MM.1S (cell line): ENCODE measurements at regions not wholly inside any gene's neighbourhood (a gene's known extent, or its start where the extent isn't known, plus 50 kb on each side); places are given as distances from the start of the nearest gene placed in this dataset.

Experiments
- DNase-seq: peaks from one replicate; pipeline ENCODE4 v3.0.0-alpha.2; 2015
- H2AFZ ChIP-seq: fragments of 300-600 bp; sonication (generic); 2 replicates; pipeline ENCODE4 v1.6.0; 2016; ENCODE audit warnings: antibody characterized with exemption, low read length
- H3F3A ChIP-seq: fragments of 300-600 bp; sonication (generic); 2 replicates; pipeline ENCODE4 v1.6.1; 2016; ENCODE audit warnings: mild to moderate bottlenecking, antibody characterized with exemption, low read length, moderate library complexity, mixed read lengths; ENCODE audit not compliant: insufficient read depth
- H3K27ac ChIP-seq: fragments of 300-600 bp; sonication (generic); 2 replicates; pipeline ENCODE4 v1.5.1; 2016; ENCODE audit warnings: mild to moderate bottlenecking, low read length
- H3K27me3 ChIP-seq: fragments of 300-600 bp; sonication (generic); replicated peaks from 2 replicates; pipeline ENCODE4 v1.6.0; 2016; ENCODE audit warnings: low read length; ENCODE audit not compliant: insufficient read depth
- H3K36me3 ChIP-seq: fragments of 300-600 bp; sonication (generic); replicated peaks from 2 replicates; pipeline ENCODE4 v1.6.1; 2016; ENCODE audit warnings: mild to moderate bottlenecking, low read length, mixed read lengths; ENCODE audit not compliant: insufficient read depth
- H3K4me1 ChIP-seq: fragments of 300-600 bp; sonication (generic); 2 replicates; pipeline ENCODE4 v1.6.1; 2016; ENCODE audit warnings: low read length, mixed read lengths
- H3K4me2 ChIP-seq: fragments of 300-600 bp; sonication (generic); 2 replicates; pipeline ENCODE4 v1.6.0; 2016; ENCODE audit warnings: low read depth, low read length
- H3K4me3 ChIP-seq: fragments of 300-600 bp; sonication (generic); 2 replicates; pipeline ENCODE4 v1.5.1; 2016; ENCODE audit warnings: low read length, mixed read lengths
- H3K79me2 ChIP-seq: fragments of 300-600 bp; sonication (generic); 2 replicates; pipeline ENCODE4 v1.6.1; 2016; ENCODE audit warnings: mixed run types, low read length, mixed read lengths
- H3K9ac ChIP-seq: fragments of 300-600 bp; sonication (generic); 2 replicates; pipeline ENCODE4 v1.6.1; 2016; ENCODE audit warnings: low read length, mixed read lengths
- H3K9me2 ChIP-seq: fragments of 300-600 bp; sonication (generic); replicated peaks from 2 replicates; pipeline ENCODE4 v1.6.1; 2016; ENCODE audit warnings: mild to moderate bottlenecking, low read length, mixed read lengths; ENCODE audit not compliant: insufficient read depth
- H3K9me3 ChIP-seq: fragments of 300-600 bp; sonication (generic); replicated peaks from 2 replicates; pipeline ENCODE4 v1.6.1; 2016; ENCODE audit warnings: mild to moderate bottlenecking, low read length, mixed read lengths; ENCODE audit not compliant: insufficient read depth
- H4K20me1 ChIP-seq: fragments of 300-600 bp; sonication (generic); 2 replicates; pipeline ENCODE4 v1.6.1; 2016; ENCODE audit warnings: mild to moderate bottlenecking, low read length, moderate library complexity, mixed read lengths; ENCODE audit not compliant: insufficient read depth
- CTCF ChIP-seq: fragments of 300-600 bp; sonication (generic); IDR thresholded peaks from 2 replicates; pipeline ENCODE4 v1.5.1; 2016; ENCODE audit warnings: antibody characterized with exemption, low read length, mixed read lengths
- EZH2 ChIP-seq: fragments of 300-600 bp; sonication (generic); optimal IDR thresholded peaks from 2 replicates; pipeline ENCODE3; 2017; ENCODE audit warnings: low read depth, mild to moderate bottlenecking, antibody characterized with exemption, low read length, mixed read lengths
- EZH2phosphoT487 ChIP-seq: fragments of 300-600 bp; sonication (generic); IDR thresholded peaks from 2 replicates; pipeline ENCODE4 v1.6.1; 2018; ENCODE audit warnings: antibody characterized with exemption, low read length

- Histone ChIP-seq H3K27me3 (peaks cover 78% of the 10 kb centered on the region), H3K9me2 (no peaks in the 10 kb centered on the region), H3K36me3 (no peaks in the 10 kb centered on the region), H3F3A (no peaks in the 10 kb centered on the region), H3K27ac (no peak overlapping the region), H3K79me2 (no peaks in the 10 kb centered on the region), H3K4me3 (peak overlapping the region; percentile 57), H3K4me1 (no peaks in the 10 kb centered on the region), H4K20me1 (no peaks in the 10 kb centered on the region), H3K9me3 (no peaks in the 10 kb centered on the region), H2AFZ (peak overlapping the region; percentile 53; the same call in 1 of the 2 replicates), H3K4me2 (peak overlapping the region; percentile 73), H3K9ac (no peak overlapping the region)
- DNase-seq = no peak
- TF ChIP-seq CTCF (no peak), EZH2 (no peak), EZH2phosphoT487 (no peak)
Observed at GRCh38 chr9:135287627-135288026, 192.0 kb upstream of the PPP1R26 start.

DNA sequence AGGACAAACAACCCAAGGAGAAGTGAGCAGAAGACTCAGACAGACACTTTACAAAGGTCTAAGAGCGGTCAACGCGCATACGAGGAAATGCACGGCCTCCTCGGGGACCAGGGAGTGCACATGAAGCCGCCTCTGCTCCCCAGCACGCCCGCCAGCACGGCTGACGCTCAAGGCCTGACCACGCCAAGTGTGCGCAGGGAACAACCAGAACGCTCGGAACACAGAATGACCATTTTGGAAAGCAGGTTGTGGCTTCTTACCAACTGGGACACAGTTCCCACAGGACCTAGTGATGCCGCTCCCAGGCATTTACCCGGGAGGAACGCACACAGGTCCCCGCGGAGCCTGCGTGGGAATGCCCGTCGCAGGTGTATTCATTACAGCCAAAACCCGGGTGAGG is 191.5 kb upstream of the PPP1R26 start:
- TF ChIP-seq CTCF = no peak
- no peak for TF ChIP-seq EZH2phosphoT487
- no peak for TF ChIP-seq EZH2
- H3K4me1 ChIP-seq = no peaks in the 10 kb centered on the region
- no peaks in the 10 kb centered on the region for H4K20me1 ChIP-seq
- H3F3A ChIP-seq = no peaks in the 10 kb centered on the region
- H3K79me2 ChIP-seq = no peaks in the 10 kb centered on the region
- no peak for DNase-seq
- peak overlapping the region; percentile 73 for H3K4me2 ChIP-seq
- no peaks in the 10 kb centered on the region for H3K36me3 ChIP-seq
- H3K4me3 ChIP-seq = peak overlapping the region; percentile 57
- peaks cover 78% of the 10 kb centered on the region for H3K27me3 ChIP-seq
- no peak overlapping the region for H3K9ac ChIP-seq
- no peaks in the 10 kb centered on the region for H3K9me2 ChIP-seq
- H3K27ac ChIP-seq = no peak overlapping the region
- peak overlapping the region; percentile 53; the same call in 1 of the 2 replicates for H2AFZ ChIP-seq
- no peaks in the 10 kb centered on the region for H3K9me3 ChIP-seq

GRCh38 chr9:135289081-135289491 is 190.5 kb upstream of the PPP1R26 start:
- H3K27ac ChIP-seq = no peak overlapping the region

More at GRCh38 chr9:135289081-135289491, 190.5 kb upstream of the PPP1R26 start:
- Histone ChIP-seq H3K27me3 (peaks cover 78% of the 10 kb centered on the region), H3F3A (no peaks in the 10 kb centered on the region), H3K9me2 (no peaks in the 10 kb centered on the region), H3K4me1 (no peaks in the 10 kb centered on the region), H2AFZ (no peak overlapping the region), H3K79me2 (no peaks in the 10 kb centered on the region), H4K20me1 (no peaks in the 10 kb centered on the region), H3K9me3 (no peaks in the 10 kb centered on the region), H3K4me3 (no peak overlapping the region), H3K36me3 (no peaks in the 10 kb centered on the region), H3K4me2 (no peak overlapping the region), H3K9ac (no peak overlapping the region)
- no peak for DNase-seq
- TF ChIP-seq EZH2 = no peak
- no peak for TF ChIP-seq CTCF
- TF ChIP-seq EZH2phosphoT487 = no peak
